Astrocyte of the hippocampus (primary cell): ENCODE measurements at regions not wholly inside any gene's neighbourhood (a gene's known extent, or its start where the extent isn't known, plus 50 kb on each side); places are given as distances from the start of the nearest gene placed in this dataset.

Experiments
- DNase-seq: peaks from one replicate; pipeline ENCODE4 v3.0.0; 2011; ENCODE audit warnings: low read depth, low spot score

GRCh38 chr15:95931619-95932018, 398.9 kb upstream of the NR2F2 start:
- no peak for DNase-seq

GRCh38 chr15:95932141-95932540, 398.4 kb upstream of the NR2F2 start:
- no peak for DNase-seq

- peak; percentile 60 for DNase-seq
Measured at GRCh38 chr15:95932676-95933075, 397.8 kb upstream of the NR2F2 start.

- no peak for DNase-seq
Measured at GRCh38 chr15:95935852-95936251, 394.6 kb upstream of the NR2F2 start.

- DNase-seq = no peak
Measured at GRCh38 chr15:95937128-95937528, 393.4 kb upstream of the NR2F2 start.

- DNase-seq = no peak
Measured at GRCh38 chr15:95940431-95940985, 390.0 kb upstream of the NR2F2 start.

GRCh38 chr15:95944193-95944592, 386.3 kb upstream of the NR2F2 start:
- no peak for DNase-seq

GRCh38 chr15:95944661-95945255, 385.7 kb upstream of the NR2F2 start:
- DNase-seq = no peak

- DNase-seq = no peak
Measured at GRCh38 chr15:95946241-95946640, 384.3 kb upstream of the NR2F2 start.

GRCh38 chr15:95946926-95947325, 383.6 kb upstream of the NR2F2 start:
- DNase-seq = no peak

GRCh38 chr15:95948411-95948810, 382.1 kb upstream of the NR2F2 start:
- no peak for DNase-seq

GRCh38 chr15:95953032-95953431, 377.5 kb upstream of the NR2F2 start:
- no peak for DNase-seq

GRCh38 chr15:95957861-95958260, 372.6 kb upstream of the NR2F2 start:
- no peak for DNase-seq

- no peak for DNase-seq
Measured at GRCh38 chr15:95958382-95958781, 372.1 kb upstream of the NR2F2 start.

- DNase-seq = no peak
Measured at GRCh38 chr15:95968856-95969255, 361.6 kb upstream of the NR2F2 start.

GRCh38 chr15:95970326-95970725, 360.2 kb upstream of the NR2F2 start:
- DNase-seq = no peak

GRCh38 chr15:95972041-95972553, 358.4 kb upstream of the NR2F2 start:
- DNase-seq = peak; percentile 29

GRCh38 chr15:95972812-95973211, 357.7 kb upstream of the NR2F2 start:
- no peak for DNase-seq

- no peak for DNase-seq
Measured at GRCh38 chr15:95973566-95974256, 356.8 kb upstream of the NR2F2 start.

- no peak for DNase-seq
Measured at GRCh38 chr15:95975212-95975611, 355.3 kb upstream of the NR2F2 start.

- DNase-seq = no peak
Measured at GRCh38 chr15:95979286-95979685, 351.2 kb upstream of the NR2F2 start.

GRCh38 chr15:95981209-95981608, 349.3 kb upstream of the NR2F2 start:
- DNase-seq = no peak

- no peak for DNase-seq
Measured at GRCh38 chr15:95987299-95987698, 343.2 kb upstream of the NR2F2 start.
